Endothelial cell of umbilical vein (primary cell): ENCODE measurements at regions not wholly inside any gene's neighbourhood (a gene's known extent, or its start where the extent isn't known, plus 50 kb on each side); places are given as distances from the start of the nearest gene placed in this dataset.

Experiments
- BruUV-seq: library from RNA; stranded (reverse); fragments of 400-500 nt; replicated peaks from 2 replicates; lab custom pipeline; 2021; lab: Mats Ljungman, UMichigan
- CTCF ChIA-PET: fragments of 300-600, 350-600 bp; sonication (Branson Sonifier 250); formaldehyde crosslinking; loops from one replicate; lab custom pipeline; 2021; ENCODE audit warnings: antibody characterized with exemption, inconsistent platforms; lab: Charles Lee
- POLR2A ChIA-PET: fragments of 300-600, 350-600 bp; sonication (Branson Sonifier 250); formaldehyde crosslinking; loops from one replicate; lab custom pipeline; 2021; ENCODE audit warnings: antibody characterized with exemption, inconsistent platforms; lab: Charles Lee
- DNase-seq: peaks from one replicate; pipeline ENCODE4 v3.0.0-alpha.2; 2011; ENCODE audit warnings: low read depth, low spot score
- FAIRE-seq: peaks from 2 replicates; lab custom pipeline; 2011; peaks lifted over from hg19 to GRCh38; lab: Jason Lieb, UNC
- H2AFZ ChIP-seq: 2 replicates; pipeline ENCODE4 v1.6.0; 2012; ENCODE audit warnings: low read depth, low read length, control low read depth, inconsistent platforms
- H3K27ac ChIP-seq: 2 replicates; pipeline ENCODE4 v1.5.1; 2011; ENCODE audit warnings: low read depth, mild to moderate bottlenecking, control low read depth, low read length, moderate library complexity; ENCODE audit not compliant: insufficient read depth
- H3K27me3 ChIP-seq, 2 experiments: 2 replicates each; pipeline versions ENCODE4 v1.6.0 to v1.6.1; 2011; ENCODE audit warnings: low read length in 2 of 2, mixed read lengths in 1 of 2; ENCODE audit not compliant: control insufficient read depth in 2 of 2, insufficient read depth in 2 of 2
- H3K36me3 ChIP-seq, 2 experiments: 2 replicates in 1 of 2; 3 replicates in 1 of 2; pipeline ENCODE4 v1.5.1; 2011; ENCODE audit warnings: low read length in 2 of 2, mild to moderate bottlenecking in 1 of 2, moderate library complexity in 1 of 2; ENCODE audit not compliant: control insufficient read depth in 2 of 2, insufficient read depth in 2 of 2; ENCODE audit errors: extremely low read depth in 1 of 2
- H3K4me1 ChIP-seq: 3 replicates; pipeline ENCODE4 v1.5.1; 2011; ENCODE audit warnings: mild to moderate bottlenecking, low read length; ENCODE audit not compliant: control insufficient read depth, insufficient read depth; ENCODE audit errors: extremely low read depth
- H3K4me2 ChIP-seq: 2 replicates; pipeline ENCODE4 v1.6.1; 2011; ENCODE audit warnings: low read length, control low read depth, mixed read lengths; ENCODE audit not compliant: insufficient read depth
- H3K4me3 ChIP-seq, 3 experiments: fragments of 200-600 bp in 1 of 3; sonication (generic), shearing (Covaris generic) in 1 of 3; replicated peaks in 1 of 3; 2 replicates each; pipeline ENCODE4 v1.5.1; 2011 to 2016; ENCODE audit warnings: control low read depth in 3 of 3, low read length in 3 of 3, mild to moderate bottlenecking in 2 of 3, inconsistent platforms in 1 of 3, low read depth in 1 of 3, moderate library complexity in 1 of 3; ENCODE audit not compliant: insufficient read depth in 1 of 3
- H3K79me2 ChIP-seq: 2 replicates; pipeline ENCODE4 v1.6.0; 2012; ENCODE audit warnings: low read length, inconsistent platforms; ENCODE audit not compliant: control insufficient read depth, insufficient read depth
- H3K9ac ChIP-seq: replicated peaks from 2 replicates; pipeline ENCODE3; 2011; ENCODE audit warnings: low read length, control low read depth; ENCODE audit not compliant: insufficient read depth; ENCODE audit errors: extremely low read depth
- H3K9me1 ChIP-seq: replicated peaks from 3 replicates; pipeline ENCODE4 v1.6.0; 2011; ENCODE audit warnings: mild to moderate bottlenecking, low read length; ENCODE audit not compliant: control insufficient read depth, insufficient read depth; ENCODE audit errors: extremely low read depth
- H3K9me3 ChIP-seq: replicated peaks from 2 replicates; pipeline ENCODE4 v1.5.1; 2012; ENCODE audit warnings: low read length, inconsistent platforms; ENCODE audit not compliant: control insufficient read depth, insufficient read depth
- H4K20me1 ChIP-seq: replicated peaks from 2 replicates; pipeline ENCODE3; 2011; ENCODE audit warnings: mild to moderate bottlenecking, low read length; ENCODE audit not compliant: control insufficient read depth, insufficient read depth; ENCODE audit errors: extremely low read depth
- EZH2 ChIP-seq: IDR thresholded peaks from 2 replicates; pipeline ENCODE4 v1.6.1; 2012; ENCODE audit warnings: borderline replicate concordance, low read depth, mild to moderate bottlenecking, moderate library complexity, low read length, inconsistent platforms; ENCODE audit not compliant: severe bottlenecking
- FOS ChIP-seq: IDR thresholded peaks from 2 replicates; pipeline ENCODE4 v1.6.1; 2011; ENCODE audit warnings: mild to moderate bottlenecking, low read length, moderate library complexity, borderline replicate concordance; ENCODE audit not compliant: insufficient read depth
- GATA2 ChIP-seq: IDR thresholded peaks from 2 replicates; pipeline ENCODE4 v1.7.0; 2011; ENCODE audit warnings: low read depth, mild to moderate bottlenecking, moderate library complexity, mixed read lengths, low read length; ENCODE audit not compliant: insufficient read length, insufficient read depth
- JUN ChIP-seq: IDR thresholded peaks from 2 replicates; pipeline ENCODE4 v1.6.1; 2011; ENCODE audit warnings: borderline replicate concordance, low read depth; ENCODE audit not compliant: insufficient read length, insufficient read depth
- MAX ChIP-seq: IDR thresholded peaks from 2 replicates; pipeline ENCODE4 v1.6.1; 2011; ENCODE audit not compliant: insufficient read depth, insufficient read length
- MYC ChIP-seq: IDR thresholded peaks from one replicate; pipeline ENCODE4 v1.6.1; 2011; ENCODE audit warnings: mild to moderate bottlenecking, low read depth, low read length
- POLR2A ChIP-seq: IDR thresholded peaks from 2 replicates; pipeline ENCODE4 v1.6.1; 2012; ENCODE audit warnings: low read depth, mild to moderate bottlenecking, control low read depth, low read length
- POLR2AphosphoS5 ChIP-seq: IDR thresholded peaks from 2 replicates; pipeline ENCODE4 v1.6.1; 2012; ENCODE audit warnings: low read depth, mild to moderate bottlenecking, control low read depth, low read length, moderate library complexity; ENCODE audit not compliant: insufficient read depth
- dilution Hi-C: fragments of 300-500 bp; cut with MboI; formaldehyde crosslinking; loops from one replicate; pipeline ENCODE4 v1.15.0; 2019; ENCODE audit warnings: low sequenced_read_pairs; ENCODE audit not compliant: extremely low pct_ligation_motif_present
- intact Hi-C: fragments of 100-400 bp; cut with micrococcal nuclease; formaldehyde crosslinking; loops from one replicate; pipeline ENCODE4 v1.10.0; 2022
- TF ChIP-seq, protein P1 (sequence below), 2 donors: IDR thresholded peaks; 1 replicate in 1 of 2; 2 replicates in 1 of 2; pipeline ENCODE4 v1.5.1; 2011; ENCODE audit warnings: low read length in 2 of 2, mild to moderate bottlenecking in 2 of 2, moderate library complexity in 2 of 2, control low read depth in 1 of 2, inconsistent platforms in 1 of 2, low read depth in 1 of 2; ENCODE audit not compliant: insufficient read depth in 1 of 2; ENCODE audit errors: extremely low read depth in 1 of 2

GRCh38 chr19:30171138-30171635, 201.0 kb upstream of the ZNF536 start:
- no peaks in the 10 kb centered on the region for H3K4me1 ChIP-seq
- no peaks in the 10 kb centered on the region for H3K36me3 ChIP-seq
- no peaks in the 10 kb centered on the region for H3K9me1 ChIP-seq
- ChIA-PET CTCF (no interaction called here), POLR2A (no interaction called here)
- no TSS peak for BruUV-seq
- no peaks in the 10 kb centered on the region for H3K79me2 ChIP-seq
- no peaks in the 10 kb centered on the region for H4K20me1 ChIP-seq
- H3K9ac ChIP-seq, result no peak overlapping the region
- H3K9me3 ChIP-seq, result no peaks in the 10 kb centered on the region
- TF ChIP-seq POLR2A, result no peak
- H3K27ac ChIP-seq, result no peak overlapping the region
- H3K27me3 ChIP-seq, result no peaks in the 10 kb centered on the region
- no peak overlapping the region for H3K4me3 ChIP-seq
- H2AFZ ChIP-seq, result no peak overlapping the region
- DNase-seq, result no peak
- dilution Hi-C loops (no loop called here), intact Hi-C loops (no loop called here)
- no peak for FAIRE-seq
- H3K4me2 ChIP-seq, result no peak overlapping the region

DNA sequence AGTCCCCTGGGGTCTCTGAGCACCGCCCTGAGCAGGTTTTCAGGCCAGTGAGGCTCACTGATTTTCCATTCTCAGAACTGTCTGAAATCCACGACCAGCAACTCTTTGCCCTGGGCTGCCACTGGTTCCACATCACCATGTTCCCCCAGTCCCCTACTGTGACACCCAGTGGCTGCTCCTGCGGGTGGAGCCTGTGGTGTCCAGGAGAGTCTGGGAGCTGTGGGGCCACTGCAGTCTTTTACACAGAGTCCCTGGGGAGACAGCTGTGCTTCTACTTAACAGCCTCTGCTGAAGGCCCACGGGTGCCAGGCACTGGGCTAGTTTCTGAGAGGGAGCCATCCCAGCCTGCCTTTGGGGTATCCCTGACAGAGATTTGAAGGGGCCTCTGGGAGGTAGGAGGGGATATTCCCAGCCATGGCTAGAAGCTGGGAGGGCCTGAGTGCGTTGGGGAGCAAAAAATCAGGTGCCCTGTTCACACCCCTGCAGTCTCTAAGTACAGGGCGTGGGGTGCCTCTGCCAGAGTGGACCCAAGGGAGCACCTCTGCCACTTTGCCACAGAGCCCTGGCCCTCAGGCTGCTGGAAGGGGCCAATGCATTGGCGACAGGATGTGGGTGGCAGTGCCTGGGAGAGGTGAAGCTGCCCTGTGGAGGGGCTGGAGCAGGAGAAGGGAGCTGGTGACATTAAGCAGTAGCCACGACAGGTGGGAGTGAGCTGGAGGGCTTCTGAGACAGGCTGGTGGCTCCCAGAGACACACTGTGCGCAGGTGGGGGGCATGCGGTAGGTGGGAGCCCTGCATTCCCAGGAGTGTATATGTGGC, 200.2 kb upstream of the ZNF536 start:
- FAIRE-seq, result no peak
- intact Hi-C loops, result no loop called here
- no peaks in the 10 kb centered on the region for H3K9me3 ChIP-seq

More for the DNA sequence above, 200.2 kb upstream of the ZNF536 start:
- TF ChIP-seq GATA2 (no peak), MAX (no peak), POLR2AphosphoS5 (no peak), POLR2A (no peak), FOS (no peak), JUN (no peak), MYC (no peak), EZH2 (no peak)
- TF ChIP-seq, protein P1, sequence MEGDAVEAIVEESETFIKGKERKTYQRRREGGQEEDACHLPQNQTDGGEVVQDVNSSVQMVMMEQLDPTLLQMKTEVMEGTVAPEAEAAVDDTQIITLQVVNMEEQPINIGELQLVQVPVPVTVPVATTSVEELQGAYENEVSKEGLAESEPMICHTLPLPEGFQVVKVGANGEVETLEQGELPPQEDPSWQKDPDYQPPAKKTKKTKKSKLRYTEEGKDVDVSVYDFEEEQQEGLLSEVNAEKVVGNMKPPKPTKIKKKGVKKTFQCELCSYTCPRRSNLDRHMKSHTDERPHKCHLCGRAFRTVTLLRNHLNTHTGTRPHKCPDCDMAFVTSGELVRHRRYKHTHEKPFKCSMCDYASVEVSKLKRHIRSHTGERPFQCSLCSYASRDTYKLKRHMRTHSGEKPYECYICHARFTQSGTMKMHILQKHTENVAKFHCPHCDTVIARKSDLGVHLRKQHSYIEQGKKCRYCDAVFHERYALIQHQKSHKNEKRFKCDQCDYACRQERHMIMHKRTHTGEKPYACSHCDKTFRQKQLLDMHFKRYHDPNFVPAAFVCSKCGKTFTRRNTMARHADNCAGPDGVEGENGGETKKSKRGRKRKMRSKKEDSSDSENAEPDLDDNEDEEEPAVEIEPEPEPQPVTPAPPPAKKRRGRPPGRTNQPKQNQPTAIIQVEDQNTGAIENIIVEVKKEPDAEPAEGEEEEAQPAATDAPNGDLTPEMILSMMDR (IDR thresholded peaks at IDR 0.05; ENCODE audit: extremely low read depth in 1 of 2, insufficient read depth in 1 of 2, low read depth in 1 of 2, low read length in 2 of 2), result no peak
- Histone ChIP-seq H3K9ac (no peak overlapping the region), H3K4me2 (no peak overlapping the region), H3K4me1 (no peaks in the 10 kb centered on the region), H3K79me2 (no peaks in the 10 kb centered on the region), H4K20me1 (no peaks in the 10 kb centered on the region), H3K27me3 (no peaks in the 10 kb centered on the region), H2AFZ (no peak overlapping the region), H3K27ac (no peak overlapping the region), H3K4me3 (no peak overlapping the region), H3K36me3 (no peaks in the 10 kb centered on the region), H3K9me1 (no peaks in the 10 kb centered on the region)
- no TSS peak for BruUV-seq
- POLR2A ChIA-PET, result no interaction called here
- CTCF ChIA-PET, result no interaction called here
- DNase-seq, result no peak
- dilution Hi-C loops, result no loop called here
